GM12891 (cell line): ENCODE measurements at regions not wholly inside any gene's neighbourhood (a gene's known extent, or its start where the extent isn't known, plus 50 kb on each side); places are given as distances from the start of the nearest gene placed in this dataset.

ENCODE experiments used
- POLR2A ChIP-seq: IDR thresholded peaks from 2 replicates; pipeline ENCODE4 v1.6.1; 2011; ENCODE audit warnings: low read depth, low read length, control low read depth
- SPI1 ChIP-seq: IDR thresholded peaks from 2 replicates; pipeline ENCODE4 v1.6.1; 2011; ENCODE audit warnings: low read depth, low read length, control low read depth
- TAF1 ChIP-seq: IDR thresholded peaks from 2 replicates; pipeline ENCODE4 v1.6.1; 2011; ENCODE audit warnings: low read depth, low read length, control low read depth

DNA sequence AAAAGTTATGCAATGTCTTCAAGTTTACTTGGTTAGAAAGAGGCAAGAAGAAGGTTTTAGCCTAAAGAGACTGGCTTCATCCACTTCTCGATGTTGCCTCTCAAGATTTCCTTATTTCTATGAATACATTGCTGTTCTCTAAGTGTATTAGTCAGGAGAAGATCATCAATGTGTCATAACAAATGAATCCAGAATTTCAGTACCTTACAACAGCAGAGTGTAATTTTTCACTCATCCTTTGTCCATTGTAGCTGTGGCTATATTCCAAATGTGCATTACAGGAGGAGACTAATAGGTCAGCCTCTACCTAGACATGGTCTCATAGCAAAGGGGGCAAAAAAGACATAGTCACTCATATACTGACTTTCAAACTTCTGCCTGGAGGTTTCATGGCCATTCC lies 579.1 kb downstream of the PRKD1 start:
- TF ChIP-seq POLR2A, result no peak
- TF ChIP-seq SPI1, result no peak
- no peak for TF ChIP-seq TAF1
